ENCODE measurements at regions not wholly inside any gene's neighbourhood (a gene's known extent, or its start where the extent isn't known, plus 50 kb on each side); places are given as distances from the start of the nearest gene placed in this dataset.

DNA sequence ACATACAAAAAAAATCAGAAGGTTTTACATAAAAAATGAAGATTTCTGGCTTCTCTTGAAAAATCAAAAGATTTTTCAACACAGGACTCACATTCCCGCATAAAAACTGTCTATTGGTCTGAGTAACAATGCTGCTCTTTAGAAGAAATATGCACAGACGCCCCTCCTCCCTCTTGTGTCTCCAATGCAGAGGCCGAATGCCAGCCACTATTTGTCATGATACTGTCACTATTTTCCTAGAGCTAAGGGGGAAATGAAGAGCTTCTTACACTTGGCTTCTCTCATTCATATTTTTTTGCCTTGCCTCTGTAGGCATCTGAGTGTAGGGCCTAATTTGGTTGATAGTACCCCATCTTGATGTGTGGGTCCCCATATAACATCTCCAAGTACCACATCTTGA is 98.0 kb downstream of the BBS10 start:
- intact Hi-C loops (cut with micrococcal nuclease), result no loop called here
- WGBS, 2 experiments (ENCODE audit: extremely low coverage in 2 of 2, insufficient read length in 1 of 2), result no CpG with 5 or more reads among the region's 3 CpGs

More for the DNA sequence above, 98.0 kb downstream of the BBS10 start:
- H3K79me1 ChIP-seq (ENCODE audit: low read depth in 1 of 2, low read length in 2 of 2), result no peaks in the 10 kb centered on the region
- in situ Hi-C loops (cut with MboI; ENCODE audit: low sequenced_read_pairs) (no loop called here), dilution Hi-C loops (cut with HindIII; ENCODE audit: low sequenced_read_pairs, unreplicated experiment) (no loop called here)
- no peak overlapping the region for H2BK5ac ChIP-seq (ENCODE audit: low read depth, low read length, poor library complexity, severe bottlenecking)
- H4K20me1 ChIP-seq (ENCODE audit: insufficient read depth, low read length), result no peaks in the 10 kb centered on the region
- H3K23ac ChIP-seq (ENCODE audit: low read depth, low read length), result peak overlapping the region; percentile 38; the same call in 1 of the 2 replicates
- no peaks in the 10 kb centered on the region for H3K36me3 ChIP-seq (ENCODE audit: control insufficient read depth, insufficient read depth, low read length)
- no peak overlapping the region for H3K56ac ChIP-seq (ENCODE audit: extremely low read depth, insufficient read depth, low read length)
- CTCF ChIA-PET, result no interaction called here
- no peak; the same call in 1 of the 2 replicates for ATAC-seq (ENCODE audit: low read depth)
- H4K5ac ChIP-seq (ENCODE audit: low read depth, low read length), result no peak overlapping the region
- H2AK9ac ChIP-seq (replicated peaks; ENCODE audit: low read depth, low read length, poor library complexity), result no peak overlapping the region
- H3K4me2 ChIP-seq (ENCODE audit: low read depth, low read length), result no peak overlapping the region
- peak overlapping the region; percentile 45; the same call in 1 of the 2 replicates for H3K4ac ChIP-seq (ENCODE audit: low read depth, low read length)
- H3K14ac ChIP-seq (replicated peaks; ENCODE audit: low read depth, low read length), result peak overlapping the region; percentile 25; the same call in 1 of the 2 replicates
- H3K4me3 ChIP-seq (ENCODE audit: insufficient read depth, low read depth, low read length), result no peak overlapping the region
- 0 out of 2 replicates have a peak overlapping the region, but pooled peaks have one; percentile 55 for H2BK20ac ChIP-seq (ENCODE audit: low read depth, low read length)
- H3K4me1 ChIP-seq (ENCODE audit: control insufficient read depth, insufficient read depth, low read length), result no peaks in the 10 kb centered on the region
- H3K27me3 ChIP-seq (ENCODE audit: control insufficient read depth, insufficient read depth, low read length), result no peaks in the 10 kb centered on the region
- H3K9me3 ChIP-seq (ENCODE audit: control insufficient read depth, insufficient read depth, low read length), result no peaks in the 10 kb centered on the region
- no peak overlapping the region for H4K91ac ChIP-seq (ENCODE audit: insufficient read depth, low read depth, low read length)
- peaks cover 4% of the 10 kb centered on the region; the same call in 1 of the 2 replicates for H3K9me1 ChIP-seq (ENCODE audit: insufficient read depth, low read length)
- POLR2A ChIA-PET (ENCODE audit: unreplicated experiment), result no interaction called here
- H4K8ac ChIP-seq (ENCODE audit: low read depth in 2 of 2, low read length in 2 of 2), result no peak overlapping the region
- TF ChIP-seq RFX5 (IDR thresholded peaks at IDR 0.05; ENCODE audit: low read depth, low read length) (no peak), SMC3 (IDR thresholded peaks at IDR 0.05; ENCODE audit: low read depth, low read length) (no peak), POLR2A (IDR thresholded peaks at IDR 0.05; ENCODE audit: low read depth, low read length) (no peak), CEBPB (IDR thresholded peaks at IDR 0.05; ENCODE audit: low read depth, low read length) (no peak), BHLHE40 (IDR thresholded peaks at IDR 0.05; ENCODE audit: low read depth, low read length) (no peak), CTCF (conservative IDR thresholded peaks at IDR 0.05; ENCODE audit: low read depth, low read length) (no peak), MAFK (IDR thresholded peaks at IDR 0.05; ENCODE audit: low read depth, low read length) (no peak), NFE2L2 (IDR thresholded peaks at IDR 0.05; ENCODE audit: low read depth, low read length) (no peak), RAD21 (IDR thresholded peaks at IDR 0.05; ENCODE audit: low read length) (no peak), MXI1 (IDR thresholded peaks at IDR 0.05; ENCODE audit: borderline replicate concordance, low read depth, low read length) (no peak), CHD1 (IDR thresholded peaks at IDR 0.05; ENCODE audit: low read depth, low read length) (no peak), FOS (IDR thresholded peaks at IDR 0.05; ENCODE audit: low read depth, low read length) (no peak), RCOR1 (IDR thresholded peaks at IDR 0.05; ENCODE audit: insufficient replicate concordance, low read length) (no peak), USF2 (IDR thresholded peaks at IDR 0.05; ENCODE audit: low read depth, low read length) (no peak), MAZ (IDR thresholded peaks at IDR 0.05; ENCODE audit: borderline replicate concordance, low read depth, low read length) (no peak)
- TF ChIP-seq, protein P1, sequence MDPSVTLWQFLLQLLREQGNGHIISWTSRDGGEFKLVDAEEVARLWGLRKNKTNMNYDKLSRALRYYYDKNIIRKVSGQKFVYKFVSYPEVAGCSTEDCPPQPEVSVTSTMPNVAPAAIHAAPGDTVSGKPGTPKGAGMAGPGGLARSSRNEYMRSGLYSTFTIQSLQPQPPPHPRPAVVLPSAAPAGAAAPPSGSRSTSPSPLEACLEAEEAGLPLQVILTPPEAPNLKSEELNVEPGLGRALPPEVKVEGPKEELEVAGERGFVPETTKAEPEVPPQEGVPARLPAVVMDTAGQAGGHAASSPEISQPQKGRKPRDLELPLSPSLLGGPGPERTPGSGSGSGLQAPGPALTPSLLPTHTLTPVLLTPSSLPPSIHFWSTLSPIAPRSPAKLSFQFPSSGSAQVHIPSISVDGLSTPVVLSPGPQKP (IDR thresholded peaks at IDR 0.05; ENCODE audit: borderline replicate concordance, low read depth, low read length), result no peak
- no peak overlapping the region for H2BK120ac ChIP-seq (ENCODE audit: low read depth, low read length)
- peak overlapping the region; percentile 40; the same call in 1 of the 2 replicates for H2AK5ac ChIP-seq (ENCODE audit: low read depth, low read length)
- peak; percentile 25 for DNase-seq
- no peak overlapping the region for H2BK15ac ChIP-seq (ENCODE audit: low read depth, low read length)
- no peak overlapping the region for H3K27ac ChIP-seq (ENCODE audit: insufficient read depth, low read length)
- H3K9ac ChIP-seq (ENCODE audit: low read depth, low read length), result no peak overlapping the region
- no peak overlapping the region for H3K18ac ChIP-seq (ENCODE audit: low read depth, low read length)
- H2AFZ ChIP-seq (replicated peaks; ENCODE audit: low read length, poor library complexity), result no peak overlapping the region
- no TSS peak for BruUV-seq (replicated peaks)
